Stimulated activated memory B cell treated with anti-CD40 and anti-IgM and Interleukin-4, amounts not matched to agents 10 μg/mL and 1 μg/mL and 100 μg/mL, for 72 hours (primary cell): ENCODE measurements at regions not wholly inside any gene's neighbourhood (a gene's known extent, or its start where the extent isn't known, plus 50 kb on each side); places are given as distances from the start of the nearest gene placed in this dataset.

Experiments used
- ATAC-seq: fragments of 150-1000 bp; cut with Tn5 transposase; 2 replicates; pipeline ENCODE4 v1.10.0; 2021
- H3K27ac Mint-ChIP-seq: one replicate; pipeline ENCODE4 v1.8.0; 2022; ENCODE audit warnings: mild to moderate bottlenecking, mixed read lengths
- H3K27me3 Mint-ChIP-seq: one replicate; pipeline ENCODE4 v1.8.0; 2022; ENCODE audit warnings: mixed read lengths
- H3K36me3 Mint-ChIP-seq: one replicate; pipeline ENCODE4 v1.8.0; 2022; ENCODE audit warnings: mixed read lengths
- H3K4me1 Mint-ChIP-seq: one replicate; pipeline ENCODE4 v1.8.0; 2022; ENCODE audit warnings: mixed read lengths
- H3K4me3 Mint-ChIP-seq: one replicate; pipeline ENCODE4 v1.8.0; 2022; ENCODE audit warnings: mild to moderate bottlenecking, moderate library complexity, mixed read lengths
- H3K9me3 Mint-ChIP-seq: one replicate; pipeline ENCODE4 v1.8.0; 2022; ENCODE audit warnings: mixed read lengths

- no peaks in the 10 kb centered on the region for H3K4me1 Mint-ChIP-seq
- H3K9me3 Mint-ChIP-seq, result peaks cover 10% of the 10 kb centered on the region
- no peaks in the 10 kb centered on the region for H3K36me3 Mint-ChIP-seq
- H3K27ac Mint-ChIP-seq, result no peak overlapping the region
- no peak overlapping the region for H3K4me3 Mint-ChIP-seq
- ATAC-seq, result no peak
- H3K27me3 Mint-ChIP-seq, result no peaks in the 10 kb centered on the region
Measured at GRCh38 chr6:169038691-169039090, 215.0 kb downstream of the THBS2 start.

GRCh38 chr6:169035385-169036240, 218.0 kb downstream of the THBS2 start:
- no peak for ATAC-seq
- Mint-ChIP-seq H3K4me3 (no peak overlapping the region), H3K9me3 (peaks cover 10% of the 10 kb centered on the region), H3K27ac (no peak overlapping the region), H3K27me3 (no peaks in the 10 kb centered on the region), H3K36me3 (no peaks in the 10 kb centered on the region), H3K4me1 (no peaks in the 10 kb centered on the region)

GRCh38 chr6:169034516-169035167, 219.0 kb downstream of the THBS2 start:
- Mint-ChIP-seq H3K27me3 (no peaks in the 10 kb centered on the region), H3K36me3 (no peaks in the 10 kb centered on the region), H3K4me1 (no peaks in the 10 kb centered on the region), H3K4me3 (no peak overlapping the region), H3K9me3 (peaks cover 10% of the 10 kb centered on the region), H3K27ac (no peak overlapping the region)
- ATAC-seq, result no peak

- Mint-ChIP-seq H3K36me3 (no peaks in the 10 kb centered on the region), H3K4me1 (no peaks in the 10 kb centered on the region), H3K27me3 (no peaks in the 10 kb centered on the region), H3K9me3 (no peaks in the 10 kb centered on the region), H3K4me3 (no peak overlapping the region), H3K27ac (no peak overlapping the region)
- no peak for ATAC-seq
Measured at GRCh38 chr6:169029861-169030260, 223.8 kb downstream of the THBS2 start.

GRCh38 chr6:169028343-169028742, 225.3 kb downstream of the THBS2 start:
- H3K36me3 Mint-ChIP-seq, result no peaks in the 10 kb centered on the region
- H3K9me3 Mint-ChIP-seq, result no peaks in the 10 kb centered on the region
- no peaks in the 10 kb centered on the region for H3K4me1 Mint-ChIP-seq
- H3K27ac Mint-ChIP-seq, result no peak overlapping the region
- H3K27me3 Mint-ChIP-seq, result no peaks in the 10 kb centered on the region
- no peak for ATAC-seq
- H3K4me3 Mint-ChIP-seq, result no peak overlapping the region

GRCh38 chr6:169026175-169026574, 227.5 kb downstream of the THBS2 start:
- ATAC-seq, result no peak
- Mint-ChIP-seq H3K27ac (no peak overlapping the region), H3K4me3 (no peak overlapping the region), H3K9me3 (no peaks in the 10 kb centered on the region), H3K4me1 (no peaks in the 10 kb centered on the region), H3K36me3 (no peaks in the 10 kb centered on the region), H3K27me3 (peaks cover 3% of the 10 kb centered on the region)

GRCh38 chr6:169024047-169024660, 229.5 kb downstream of the THBS2 start:
- Mint-ChIP-seq H3K9me3 (no peaks in the 10 kb centered on the region), H3K36me3 (no peaks in the 10 kb centered on the region), H3K4me1 (no peaks in the 10 kb centered on the region), H3K27me3 (peaks cover 18% of the 10 kb centered on the region), H3K27ac (no peak overlapping the region), H3K4me3 (no peak overlapping the region)
- peak; percentile 60 for ATAC-seq

GRCh38 chr6:169023161-169023874, 230.3 kb downstream of the THBS2 start:
- H3K4me3 Mint-ChIP-seq, result no peak overlapping the region
- no peak overlapping the region for H3K27ac Mint-ChIP-seq
- ATAC-seq, result no peak
- H3K36me3 Mint-ChIP-seq, result no peaks in the 10 kb centered on the region
- peaks cover 18% of the 10 kb centered on the region for H3K27me3 Mint-ChIP-seq
- H3K9me3 Mint-ChIP-seq, result no peaks in the 10 kb centered on the region
- H3K4me1 Mint-ChIP-seq, result no peaks in the 10 kb centered on the region

- H3K4me3 Mint-ChIP-seq, result no peak overlapping the region
- ATAC-seq, result no peak
- peaks cover under 1% of the 10 kb centered on the region for H3K9me3 Mint-ChIP-seq
- peaks cover 3% of the 10 kb centered on the region for H3K36me3 Mint-ChIP-seq
- no peaks in the 10 kb centered on the region for H3K4me1 Mint-ChIP-seq
- no peak overlapping the region for H3K27ac Mint-ChIP-seq
- peaks cover 18% of the 10 kb centered on the region for H3K27me3 Mint-ChIP-seq
Measured at GRCh38 chr6:169022079-169022478, 231.6 kb downstream of the THBS2 start.

- no peak for ATAC-seq
- H3K4me1 Mint-ChIP-seq, result no peaks in the 10 kb centered on the region
- peaks cover 23% of the 10 kb centered on the region for H3K27me3 Mint-ChIP-seq
- peaks cover 5% of the 10 kb centered on the region for H3K36me3 Mint-ChIP-seq
- H3K4me3 Mint-ChIP-seq, result no peak overlapping the region
- H3K9me3 Mint-ChIP-seq, result peaks cover 3% of the 10 kb centered on the region
- H3K27ac Mint-ChIP-seq, result no peak overlapping the region
Measured at GRCh38 chr6:169020821-169021220, 232.8 kb downstream of the THBS2 start.

- Mint-ChIP-seq H3K27ac (no peak overlapping the region), H3K36me3 (peaks cover 5% of the 10 kb centered on the region), H3K9me3 (peaks cover 9% of the 10 kb centered on the region)
Measured at GRCh38 chr6:169019727-169020491, 233.7 kb downstream of the THBS2 start.

GRCh38 chr6:169019111-169019510, 234.5 kb downstream of the THBS2 start:
- Mint-ChIP-seq H3K4me3 (no peak overlapping the region), H3K36me3 (peaks cover 5% of the 10 kb centered on the region), H3K9me3 (peaks cover 9% of the 10 kb centered on the region), H3K4me1 (no peaks in the 10 kb centered on the region), H3K27me3 (peaks cover 32% of the 10 kb centered on the region), H3K27ac (no peak overlapping the region)
- no peak for ATAC-seq

More at GRCh38 chr6:169019727-169020491, 233.7 kb downstream of the THBS2 start:
- H3K27me3 Mint-ChIP-seq, result peaks cover 32% of the 10 kb centered on the region
- no peaks in the 10 kb centered on the region for H3K4me1 Mint-ChIP-seq
- no peak overlapping the region for H3K4me3 Mint-ChIP-seq
- ATAC-seq, result no peak

- Mint-ChIP-seq H3K36me3 (peaks cover 5% of the 10 kb centered on the region), H3K4me3 (no peak overlapping the region), H3K4me1 (no peaks in the 10 kb centered on the region), H3K9me3 (peaks cover 12% of the 10 kb centered on the region), H3K27me3 (peaks cover 32% of the 10 kb centered on the region), H3K27ac (no peak overlapping the region)
- ATAC-seq, result no peak
Measured at GRCh38 chr6:169016758-169017157, 236.9 kb downstream of the THBS2 start.
